Adrenal gland (tissue), 5 donors: ENCODE measurements at regions not wholly inside any gene's neighbourhood (a gene's known extent, or its start where the extent isn't known, plus 50 kb on each side); places are given as distances from the start of the nearest gene placed in this dataset.

Experiments
- CTCF ChIP-seq, 6 experiments: fragments of 450-650 bp in 4 of 6; fragments of 200-600 bp in 2 of 6; sonication (generic) in 1 of 6; IDR thresholded peaks; 1 replicate in 5 of 6; 2 replicates in 1 of 6; pipeline versions ENCODE4 v1.5.1 to v1.8.0; 2016 to 2021; ENCODE audit warnings: antibody characterized with exemption in 6 of 6, mild to moderate bottlenecking in 2 of 6, moderate library complexity in 1 of 6
- POLR2A ChIP-seq, 2 donors: fragments of 450-650 bp; IDR thresholded peaks; one replicate each; pipeline ENCODE4 v1.6.1; 2017; ENCODE audit warnings: antibody characterized with exemption in 2 of 2, mild to moderate bottlenecking in 2 of 2, moderate library complexity in 1 of 2
- donor health status: DM: no; HTN: no; CAD: no.

GRCh38 chr7:9125246-9125645 is 691.8 kb downstream of the NXPH1 start:
- TF ChIP-seq CTCF (IDR thresholded peaks at IDR 0.05) = no peak
- no peak for TF ChIP-seq POLR2A (IDR thresholded peaks at IDR 0.05)
